Gastrocnemius medialis (tissue), 4 donors: ENCODE measurements at regions not wholly inside any gene's neighbourhood (a gene's known extent, or its start where the extent isn't known, plus 50 kb on each side); places are given as distances from the start of the nearest gene placed in this dataset.

ENCODE experiments used
- POLR2A ChIP-seq, 2 donors: fragments of 450-650 bp; IDR thresholded peaks; one replicate each; pipeline ENCODE4 v1.6.1; 2017; ENCODE audit warnings: antibody characterized with exemption in 2 of 2, mild to moderate bottlenecking in 2 of 2, moderate library complexity in 2 of 2
- TF ChIP-seq, protein P1 (sequence below), 5 experiments: fragments of 450-650 bp in 3 of 5; fragments of 200-600 bp in 2 of 5; sonication (generic) in 2 of 5; IDR thresholded peaks in 4 of 5; conservative IDR thresholded peaks in 1 of 5; 1 replicate in 4 of 5; 2 replicates in 1 of 5; pipeline ENCODE4 v1.5.1; 2016 to 2019; ENCODE audit warnings: antibody characterized with exemption in 5 of 5, mild to moderate bottlenecking in 3 of 5, moderate library complexity in 3 of 5

DNA sequence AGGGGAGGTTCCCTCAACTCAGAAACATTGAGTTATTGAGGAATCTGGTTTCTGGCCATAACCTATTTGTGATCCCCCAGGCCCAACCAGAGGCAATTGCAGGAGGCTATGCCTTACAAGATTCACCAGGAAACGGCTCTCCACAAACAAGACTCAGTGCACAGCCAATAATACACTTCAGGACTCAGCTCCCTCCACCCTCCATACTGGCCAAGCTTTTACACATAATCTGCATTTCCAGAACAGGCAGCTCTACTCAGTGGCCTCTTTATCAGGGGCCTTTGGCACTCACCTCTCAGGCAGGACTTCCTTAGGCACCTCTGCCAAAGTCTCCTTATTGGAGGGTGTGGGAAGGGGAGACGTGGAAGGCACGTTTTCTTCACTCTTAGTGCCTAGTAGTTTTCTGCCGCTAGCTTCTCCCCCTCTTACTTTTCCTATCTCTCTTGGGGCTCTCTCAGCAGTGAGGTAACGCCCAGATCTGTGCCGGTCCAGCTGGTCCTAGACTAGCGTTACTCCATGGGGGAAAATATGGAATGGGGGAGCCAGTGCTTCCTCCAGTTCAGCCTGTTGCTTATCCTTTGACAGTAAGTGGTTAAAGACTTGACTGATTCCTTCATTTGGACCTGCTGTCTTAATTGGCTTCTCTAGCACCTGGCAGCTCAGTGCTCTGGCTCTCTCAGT lies 62.8 kb upstream of the ANO3 start:
- TF ChIP-seq POLR2A (IDR thresholded peaks at IDR 0.05): no peak
- TF ChIP-seq, protein P1, sequence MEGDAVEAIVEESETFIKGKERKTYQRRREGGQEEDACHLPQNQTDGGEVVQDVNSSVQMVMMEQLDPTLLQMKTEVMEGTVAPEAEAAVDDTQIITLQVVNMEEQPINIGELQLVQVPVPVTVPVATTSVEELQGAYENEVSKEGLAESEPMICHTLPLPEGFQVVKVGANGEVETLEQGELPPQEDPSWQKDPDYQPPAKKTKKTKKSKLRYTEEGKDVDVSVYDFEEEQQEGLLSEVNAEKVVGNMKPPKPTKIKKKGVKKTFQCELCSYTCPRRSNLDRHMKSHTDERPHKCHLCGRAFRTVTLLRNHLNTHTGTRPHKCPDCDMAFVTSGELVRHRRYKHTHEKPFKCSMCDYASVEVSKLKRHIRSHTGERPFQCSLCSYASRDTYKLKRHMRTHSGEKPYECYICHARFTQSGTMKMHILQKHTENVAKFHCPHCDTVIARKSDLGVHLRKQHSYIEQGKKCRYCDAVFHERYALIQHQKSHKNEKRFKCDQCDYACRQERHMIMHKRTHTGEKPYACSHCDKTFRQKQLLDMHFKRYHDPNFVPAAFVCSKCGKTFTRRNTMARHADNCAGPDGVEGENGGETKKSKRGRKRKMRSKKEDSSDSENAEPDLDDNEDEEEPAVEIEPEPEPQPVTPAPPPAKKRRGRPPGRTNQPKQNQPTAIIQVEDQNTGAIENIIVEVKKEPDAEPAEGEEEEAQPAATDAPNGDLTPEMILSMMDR (IDR thresholded peaks at IDR 0.05 in 4 of 5, conservative IDR thresholded peaks at IDR 0.05 in 1 of 5): no peak
